ENCODE measurements at regions not wholly inside any gene's neighbourhood (a gene's known extent, or its start where the extent isn't known, plus 50 kb on each side); places are given as distances from the start of the nearest gene placed in this dataset.

DNA sequence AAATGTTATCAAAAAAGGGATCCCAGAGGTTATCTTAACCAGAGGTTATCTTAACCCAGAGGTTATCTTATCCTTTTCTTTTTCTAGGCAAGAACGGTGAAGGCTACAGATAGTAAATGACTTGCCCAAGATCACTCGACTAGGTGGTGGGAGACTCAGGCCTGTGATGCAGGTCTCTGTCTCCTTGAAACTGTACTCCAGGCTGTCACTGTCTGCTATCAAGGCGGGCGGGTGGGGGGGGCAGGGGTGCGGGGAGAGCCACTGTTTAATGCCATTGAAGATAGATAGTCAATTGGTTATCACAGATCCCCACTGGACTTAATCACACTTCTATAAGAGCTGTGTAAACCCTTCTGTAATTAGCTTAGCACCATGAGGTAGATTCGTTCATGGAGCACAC is 315.9 kb upstream of the TCF4 start:
- TF ChIP-seq POLR2A (IDR thresholded peaks at IDR 0.05; ENCODE audit: low read depth, low read length) (no peak), POLR2AphosphoS5 (IDR thresholded peaks at IDR 0.05; ENCODE audit: low read depth, low read length) (no peak), TAF1 (IDR thresholded peaks at IDR 0.05; ENCODE audit: borderline replicate concordance, low read depth, low read length) (no peak)

Measured in GM12892 (cell line).